ENCODE measurements at regions not wholly inside any gene's neighbourhood (a gene's known extent, or its start where the extent isn't known, plus 50 kb on each side); places are given as distances from the start of the nearest gene placed in this dataset.

DNA sequence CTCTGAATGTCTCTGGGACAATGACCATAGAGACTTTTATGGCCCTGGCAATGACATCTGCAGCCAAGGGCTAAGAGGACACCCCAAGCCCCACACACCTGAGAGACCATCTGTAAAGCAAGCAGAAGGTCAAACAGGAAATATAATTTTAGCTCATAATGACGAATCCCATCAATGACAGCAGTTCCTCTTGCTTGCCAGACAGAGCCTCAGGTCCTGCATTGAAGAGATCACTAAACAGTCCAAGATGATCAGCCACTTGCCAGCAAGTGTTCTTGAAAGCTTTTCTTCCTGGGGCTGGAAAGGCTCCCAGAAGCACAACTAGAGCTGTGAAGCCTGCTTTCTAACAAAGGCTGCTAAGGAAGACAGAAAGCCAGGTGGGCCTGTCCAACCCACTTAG, 993.7 kb upstream of the AUTS2 start:
- Mint-ChIP-seq H3K36me3 (no peaks in the 10 kb centered on the region), H3K27ac (no peak overlapping the region), H3K27me3 (no peaks in the 10 kb centered on the region), H3K9me3 (peaks cover 3 to 27% (median 17%) of the 10 kb centered on the region in 8 donors), H3K4me1 (no peaks in the 10 kb centered on the region), H3K4me3 (no peak overlapping the region)
- Histone ChIP-seq H3K27me3 (ENCODE audit: insufficient read depth, low read length) (no peaks in the 10 kb centered on the region), H3K27ac (ENCODE audit: low read depth, low read length) (no peak overlapping the region), H3K9me3 (ENCODE audit: control insufficient read depth in 1 of 2, low read length in 2 of 2) (no peaks in the 10 kb centered on the region), H3K36me3 (ENCODE audit: insufficient read depth, low read length) (no peaks in the 10 kb centered on the region), H3K4me3 (ENCODE audit: low read length in 2 of 2) (no peak overlapping the region), H3K4me1 (ENCODE audit: insufficient read depth, low read length) (no peaks in the 10 kb centered on the region)
- intact Hi-C loops (cut with micrococcal nuclease), result no loop called here
- no peak for DNase-seq
- POLR2A ChIA-PET (ENCODE audit: partially characterized antibody), result no interaction called here
- CTCF ChIA-PET (ENCODE audit: partially characterized antibody), result no interaction called here

DNA sequence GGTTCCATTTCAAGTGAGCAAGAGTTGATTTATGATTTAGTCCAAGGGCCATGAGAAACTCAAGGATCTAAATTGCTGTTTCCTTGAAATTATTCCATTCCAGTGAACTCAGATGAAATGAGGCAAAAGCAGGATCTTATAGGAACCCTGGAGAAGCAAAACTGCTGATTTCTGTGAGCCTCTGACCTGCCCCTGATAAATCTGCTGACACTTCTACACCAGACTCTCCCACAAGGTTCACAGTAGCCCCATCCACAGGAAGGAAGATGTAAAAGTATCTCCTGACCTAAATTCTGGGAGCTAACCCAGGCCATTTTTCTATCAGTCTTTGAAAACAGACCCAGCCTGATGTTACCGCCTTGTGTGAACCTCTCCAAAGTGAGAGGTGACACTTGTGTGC, 987.6 kb upstream of the AUTS2 start:
- no peak overlapping the region for H3K27ac ChIP-seq (ENCODE audit: low read depth, low read length)
- no peaks in the 10 kb centered on the region for H3K27me3 Mint-ChIP-seq
- no peak for DNase-seq
- no peaks in the 10 kb centered on the region for H3K4me1 Mint-ChIP-seq
- H3K4me3 ChIP-seq (ENCODE audit: low read length in 2 of 2), result no peak overlapping the region
- H3K36me3 ChIP-seq (ENCODE audit: insufficient read depth, low read length), result no peaks in the 10 kb centered on the region
- intact Hi-C loops (cut with micrococcal nuclease), result no loop called here
- H3K4me1 ChIP-seq (ENCODE audit: insufficient read depth, low read length), result no peaks in the 10 kb centered on the region
- H3K9me3 Mint-ChIP-seq, result peaks cover 4 to 43% (median 36%) of the 10 kb centered on the region in 8 donors
- no peaks in the 10 kb centered on the region for H3K9me3 ChIP-seq (ENCODE audit: control insufficient read depth in 1 of 2, low read length in 2 of 2)
- no peaks in the 10 kb centered on the region for H3K27me3 ChIP-seq (ENCODE audit: insufficient read depth, low read length)
- H3K27ac Mint-ChIP-seq, result no peak overlapping the region
- H3K36me3 Mint-ChIP-seq, result no peaks in the 10 kb centered on the region
- H3K4me3 Mint-ChIP-seq, result no peak overlapping the region
- POLR2A ChIA-PET (ENCODE audit: partially characterized antibody), result no interaction called here
- CTCF ChIA-PET (ENCODE audit: partially characterized antibody), result no interaction called here

DNA sequence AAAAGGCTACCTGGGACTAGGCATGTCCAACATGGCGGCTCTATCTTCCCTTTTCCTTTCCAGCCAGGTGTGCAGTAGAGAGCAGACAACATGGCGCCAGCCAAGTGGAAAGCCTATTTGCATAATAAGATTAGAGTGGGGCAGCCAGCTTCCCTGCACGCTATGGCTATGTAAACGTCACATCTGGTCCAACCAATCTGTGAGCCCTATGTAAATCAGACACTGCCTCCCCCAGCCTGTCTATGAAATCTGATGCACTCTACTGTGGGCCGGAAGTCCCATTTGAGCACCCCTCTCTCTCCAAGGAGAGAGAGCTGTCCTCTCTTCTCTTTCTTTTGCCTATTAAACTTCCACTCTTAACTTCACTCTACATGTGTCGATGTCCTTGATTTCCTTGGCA, 984.9 kb upstream of the AUTS2 start:
- H3K27ac Mint-ChIP-seq, result no peak overlapping the region
- ChIA-PET POLR2A (ENCODE audit: partially characterized antibody) (no interaction called here), CTCF (ENCODE audit: partially characterized antibody) (no interaction called here)
- no peak overlapping the region for H3K4me3 ChIP-seq (ENCODE audit: low read length in 2 of 2)
- H3K27ac ChIP-seq (ENCODE audit: low read depth, low read length), result no peak overlapping the region
- no peaks in the 10 kb centered on the region for H3K36me3 Mint-ChIP-seq
- no peaks in the 10 kb centered on the region for H3K9me3 ChIP-seq (ENCODE audit: control insufficient read depth in 1 of 2, low read length in 2 of 2)
- intact Hi-C loops (cut with micrococcal nuclease), result no loop called here
- H3K4me3 Mint-ChIP-seq, result no peak overlapping the region
- no peaks in the 10 kb centered on the region for H3K27me3 Mint-ChIP-seq
- no peaks in the 10 kb centered on the region for H3K4me1 ChIP-seq (ENCODE audit: insufficient read depth, low read length)
- H3K4me1 Mint-ChIP-seq, result no peaks in the 10 kb centered on the region
- no peaks in the 10 kb centered on the region for H3K27me3 ChIP-seq (ENCODE audit: insufficient read depth, low read length)
- peaks cover 5 to 40% (median 35%) of the 10 kb centered on the region in 8 donors for H3K9me3 Mint-ChIP-seq
- H3K36me3 ChIP-seq (ENCODE audit: insufficient read depth, low read length), result no peaks in the 10 kb centered on the region
- no peak for DNase-seq

DNA sequence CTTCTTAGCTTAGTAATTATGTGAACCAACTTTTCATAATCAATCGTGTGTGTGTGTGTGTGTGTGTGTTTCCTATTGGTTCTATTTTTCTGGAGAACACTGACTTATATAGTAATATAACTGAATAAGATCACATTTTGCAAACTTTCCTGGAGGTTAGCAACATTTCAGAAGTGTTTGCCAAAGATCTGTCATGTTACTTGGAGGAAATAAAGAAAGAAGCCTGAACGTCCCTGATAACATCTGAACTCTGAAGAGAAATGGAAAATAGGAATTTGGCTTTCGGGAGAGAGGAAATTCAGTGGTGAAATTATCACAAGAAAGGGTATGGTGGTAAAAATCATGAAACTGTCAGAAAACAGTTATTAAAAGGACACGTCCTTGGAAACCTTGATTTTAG, 984.4 kb upstream of the AUTS2 start:
- Mint-ChIP-seq H3K27me3 (no peaks in the 10 kb centered on the region), H3K4me1 (no peaks in the 10 kb centered on the region), H3K27ac (no peak overlapping the region), H3K36me3 (no peaks in the 10 kb centered on the region), H3K4me3 (no peak overlapping the region), H3K9me3 (peaks cover 5 to 40% (median 34%) of the 10 kb centered on the region in 8 donors)
- DNase-seq, result no peak
- ChIA-PET POLR2A (ENCODE audit: partially characterized antibody) (no interaction called here), CTCF (ENCODE audit: partially characterized antibody) (no interaction called here)
- intact Hi-C loops (cut with micrococcal nuclease), result no loop called here
- Histone ChIP-seq H3K9me3 (ENCODE audit: control insufficient read depth in 1 of 2, low read length in 2 of 2) (no peaks in the 10 kb centered on the region), H3K27me3 (ENCODE audit: insufficient read depth, low read length) (no peaks in the 10 kb centered on the region), H3K27ac (ENCODE audit: low read depth, low read length) (no peak overlapping the region), H3K4me1 (ENCODE audit: insufficient read depth, low read length) (no peaks in the 10 kb centered on the region), H3K36me3 (ENCODE audit: insufficient read depth, low read length) (no peaks in the 10 kb centered on the region), H3K4me3 (ENCODE audit: low read length in 2 of 2) (no peak overlapping the region)

DNA sequence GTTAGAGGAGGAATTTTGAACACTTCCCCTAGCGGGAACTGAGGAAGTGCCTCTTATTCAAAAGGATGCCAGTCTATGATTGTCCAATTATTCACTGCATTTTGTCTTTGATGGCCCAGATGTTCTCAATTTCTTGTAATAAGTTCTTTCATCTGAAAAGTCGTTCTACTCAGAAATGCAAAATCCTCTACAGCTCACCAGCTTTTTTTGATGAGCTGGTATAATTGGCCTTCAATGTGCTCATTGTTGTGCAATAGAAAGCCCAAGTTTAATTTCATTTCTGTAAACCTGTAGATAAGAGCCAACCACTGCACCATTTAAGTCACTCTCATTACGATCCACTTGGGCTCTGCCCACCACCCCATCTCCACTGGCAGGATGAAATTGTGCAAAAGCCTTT, 978.7 kb upstream of the AUTS2 start:
- Histone ChIP-seq H3K27me3 (ENCODE audit: insufficient read depth, low read length) (no peaks in the 10 kb centered on the region), H3K9me3 (ENCODE audit: control insufficient read depth in 1 of 2, low read length in 2 of 2) (no peaks in the 10 kb centered on the region), H3K36me3 (ENCODE audit: insufficient read depth, low read length) (no peaks in the 10 kb centered on the region), H3K4me3 (ENCODE audit: low read length in 2 of 2) (no peak overlapping the region), H3K4me1 (ENCODE audit: insufficient read depth, low read length) (no peaks in the 10 kb centered on the region), H3K27ac (ENCODE audit: low read depth, low read length) (no peak overlapping the region)
- peaks cover 5 to 29% (median 20%) of the 10 kb centered on the region in 8 donors for H3K9me3 Mint-ChIP-seq
- intact Hi-C loops (cut with micrococcal nuclease), result no loop called here
- H3K27me3 Mint-ChIP-seq, result no peaks in the 10 kb centered on the region
- no peak overlapping the region for H3K27ac Mint-ChIP-seq
- H3K36me3 Mint-ChIP-seq, result no peaks in the 10 kb centered on the region
- CTCF ChIA-PET (ENCODE audit: partially characterized antibody), result no interaction called here
- POLR2A ChIA-PET (ENCODE audit: partially characterized antibody), result no interaction called here
- H3K4me1 Mint-ChIP-seq, result no peaks in the 10 kb centered on the region
- DNase-seq, result no peak
- H3K4me3 Mint-ChIP-seq, result no peak overlapping the region

DNA sequence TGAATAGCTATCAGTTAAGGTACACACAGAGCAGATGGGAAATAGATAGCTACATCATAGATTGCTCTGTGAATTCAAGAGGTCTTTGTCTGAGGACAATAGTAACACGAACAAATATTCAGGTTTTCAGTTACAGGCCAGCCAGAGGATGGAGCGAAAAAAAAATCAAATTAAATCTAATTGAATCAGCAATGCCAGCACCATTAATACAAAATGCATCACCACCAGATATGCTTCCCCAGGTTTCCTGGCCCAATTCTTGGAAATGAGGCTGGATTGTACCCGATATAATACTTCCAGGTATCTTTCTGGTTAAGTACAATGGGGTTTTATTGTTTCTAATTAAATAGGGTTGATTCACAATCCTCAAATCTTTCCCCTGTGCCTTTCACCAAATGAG, 975.8 kb upstream of the AUTS2 start:
- ChIA-PET POLR2A (ENCODE audit: partially characterized antibody) (no interaction called here), CTCF (ENCODE audit: partially characterized antibody) (no interaction called here)
- no peaks in the 10 kb centered on the region for H3K27me3 Mint-ChIP-seq
- DNase-seq, result no peak
- H3K27ac Mint-ChIP-seq, result no peak overlapping the region
- Histone ChIP-seq H3K4me1 (ENCODE audit: insufficient read depth, low read length) (no peaks in the 10 kb centered on the region), H3K36me3 (ENCODE audit: insufficient read depth, low read length) (no peaks in the 10 kb centered on the region), H3K9me3 (ENCODE audit: control insufficient read depth in 1 of 2, low read length in 2 of 2) (no peaks in the 10 kb centered on the region), H3K27me3 (ENCODE audit: insufficient read depth, low read length) (no peaks in the 10 kb centered on the region), H3K27ac (ENCODE audit: low read depth, low read length) (no peak overlapping the region), H3K4me3 (ENCODE audit: low read length in 2 of 2) (no peak overlapping the region)
- no peaks in the 10 kb centered on the region for H3K4me1 Mint-ChIP-seq
- intact Hi-C loops (cut with micrococcal nuclease), result no loop called here
- no peaks in the 10 kb centered on the region for H3K36me3 Mint-ChIP-seq
- H3K9me3 Mint-ChIP-seq, result peaks cover 2 to 18% (median 10%) of the 10 kb centered on the region in 8 donors
- no peak overlapping the region for H3K4me3 Mint-ChIP-seq

DNA sequence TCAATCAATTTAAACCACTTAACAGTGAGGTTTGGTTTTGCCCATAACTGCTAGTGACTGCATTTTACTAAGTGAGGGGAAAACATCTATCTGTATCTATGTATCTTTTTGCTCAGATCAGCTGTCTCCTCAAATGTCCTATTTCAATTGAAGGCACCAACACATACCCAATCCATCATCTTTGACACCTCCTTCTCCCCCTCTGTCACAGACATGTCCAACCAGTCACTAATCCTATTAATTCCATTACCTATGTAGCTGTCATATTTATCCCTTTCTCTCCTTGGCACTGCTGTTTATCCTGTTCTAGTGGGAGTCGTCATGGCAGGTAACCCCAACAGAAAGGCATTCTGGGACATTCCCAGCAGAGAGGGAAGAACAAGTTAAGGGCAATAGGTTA, 975.2 kb upstream of the AUTS2 start:
- intact Hi-C loops (cut with micrococcal nuclease), result no loop called here
- Mint-ChIP-seq H3K27ac (no peak overlapping the region), H3K9me3 (peaks cover 0 to 19% (median 8%) of the 10 kb centered on the region in 8 donors), H3K27me3 (no peaks in the 10 kb centered on the region), H3K36me3 (no peaks in the 10 kb centered on the region), H3K4me3 (no peak overlapping the region), H3K4me1 (no peaks in the 10 kb centered on the region)
- no peaks in the 10 kb centered on the region for H3K9me3 ChIP-seq (ENCODE audit: control insufficient read depth in 1 of 2, low read length in 2 of 2)
- H3K4me1 ChIP-seq (ENCODE audit: insufficient read depth, low read length), result no peaks in the 10 kb centered on the region
- no peak overlapping the region for H3K4me3 ChIP-seq (ENCODE audit: low read length in 2 of 2)
- POLR2A ChIA-PET (ENCODE audit: partially characterized antibody), result no interaction called here
- H3K27ac ChIP-seq (ENCODE audit: low read depth, low read length), result no peak overlapping the region
- CTCF ChIA-PET (ENCODE audit: partially characterized antibody), result no interaction called here
- DNase-seq, result no peak
- no peaks in the 10 kb centered on the region for H3K36me3 ChIP-seq (ENCODE audit: insufficient read depth, low read length)
- H3K27me3 ChIP-seq (ENCODE audit: insufficient read depth, low read length), result no peaks in the 10 kb centered on the region

DNA sequence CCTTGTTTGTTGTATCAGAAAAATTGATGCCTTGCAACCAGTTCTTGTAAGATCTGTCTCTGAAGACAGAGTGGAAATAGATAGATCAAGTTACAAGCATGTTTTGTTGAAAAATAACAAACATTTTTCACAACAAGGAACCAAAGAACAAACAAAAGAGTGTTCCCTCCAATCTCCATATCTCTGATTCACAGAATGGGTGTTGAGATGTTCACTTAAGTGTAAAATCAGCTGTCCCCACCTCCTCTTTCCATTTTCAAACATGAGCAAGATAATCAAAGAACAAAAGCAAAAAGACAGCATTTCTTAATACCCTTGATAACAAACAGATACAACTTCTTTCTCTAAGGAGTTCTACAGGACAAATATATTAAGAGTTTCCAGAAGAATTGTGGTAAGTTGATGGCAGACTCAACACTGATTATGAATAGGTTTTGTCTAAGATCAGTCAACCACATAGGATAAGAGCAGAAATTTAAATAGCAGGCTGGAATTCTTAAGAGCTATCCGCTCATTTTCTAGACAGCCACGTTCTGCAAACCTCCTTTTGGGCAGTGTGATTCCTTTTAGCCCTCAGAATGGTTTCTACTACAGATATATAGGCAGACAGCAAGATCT, 970.9 kb upstream of the AUTS2 start:
- Histone ChIP-seq H3K27me3 (ENCODE audit: insufficient read depth, low read length) (no peaks in the 10 kb centered on the region), H3K4me1 (ENCODE audit: insufficient read depth, low read length) (no peaks in the 10 kb centered on the region), H3K4me3 (ENCODE audit: low read length in 2 of 2) (no peak overlapping the region), H3K36me3 (ENCODE audit: insufficient read depth, low read length) (no peaks in the 10 kb centered on the region), H3K9me3 (ENCODE audit: control insufficient read depth in 1 of 2, low read length in 2 of 2) (no peaks in the 10 kb centered on the region), H3K27ac (ENCODE audit: low read depth, low read length) (no peak overlapping the region)
- Mint-ChIP-seq H3K9me3 (peaks cover 0 to 17% (median 7%) of the 10 kb centered on the region in 8 donors), H3K4me3 (no peak overlapping the region), H3K27ac (no peak overlapping the region), H3K4me1 (no peaks in the 10 kb centered on the region), H3K27me3 (no peaks in the 10 kb centered on the region), H3K36me3 (no peaks in the 10 kb centered on the region)
- POLR2A ChIA-PET (ENCODE audit: partially characterized antibody), result no interaction called here
- intact Hi-C loops (cut with micrococcal nuclease), result no loop called here
- CTCF ChIA-PET (ENCODE audit: partially characterized antibody), result no interaction called here
- DNase-seq, result no peak
